ENCODE measurements at regions not wholly inside any gene's neighbourhood (a gene's known extent, or its start where the extent isn't known, plus 50 kb on each side); places are given as distances from the start of the nearest gene placed in this dataset.
"Not testable (repeated sequence)": the region's sequence is repeated elsewhere in the genome, so short reads cannot be mapped to it uniquely, and the experiment has no call there.

DNA sequence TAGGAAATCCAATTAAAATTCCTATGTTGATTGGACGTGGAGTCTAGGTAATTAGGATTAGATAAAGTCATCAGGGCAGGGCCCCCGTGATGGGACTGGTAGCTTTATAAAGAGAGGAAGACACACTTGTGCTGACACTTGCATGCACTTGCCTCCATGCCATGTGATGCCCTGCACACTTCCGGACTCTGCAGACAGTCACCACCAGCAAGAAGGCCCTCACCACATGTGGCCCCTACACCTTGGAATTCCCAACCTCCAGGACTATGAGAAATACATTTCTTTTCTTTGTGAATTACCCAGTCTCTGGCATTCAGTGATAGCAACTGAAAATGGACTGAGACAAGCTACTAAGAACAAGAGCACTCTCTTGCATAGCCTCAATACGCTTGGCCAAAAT lies 90.6 kb downstream of the CRYGS start:
- no peak for DNase-seq (ENCODE audit: low read depth)

DNA sequence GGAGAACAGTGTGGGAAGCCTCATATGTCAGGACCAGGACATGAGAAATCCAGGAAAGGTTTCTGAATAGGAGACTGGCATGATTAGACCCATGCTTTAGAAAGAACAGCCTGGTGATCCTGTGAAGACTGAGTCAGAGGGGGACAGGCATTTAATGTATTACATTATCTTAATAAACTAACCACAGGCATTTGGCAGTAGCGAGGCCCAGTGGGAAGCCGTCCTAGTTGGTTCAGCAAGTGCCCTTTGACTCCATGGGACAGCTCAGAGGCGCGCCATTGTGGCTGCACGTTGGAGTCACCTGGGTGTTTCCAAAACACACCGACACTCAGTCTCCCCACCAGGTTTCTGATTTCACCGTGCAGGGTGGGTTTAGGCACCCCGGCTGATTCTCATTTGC lies 90.5 kb upstream of the DGKG start:
- peak; percentile 22 for DNase-seq (ENCODE audit: low read depth)

DNA sequence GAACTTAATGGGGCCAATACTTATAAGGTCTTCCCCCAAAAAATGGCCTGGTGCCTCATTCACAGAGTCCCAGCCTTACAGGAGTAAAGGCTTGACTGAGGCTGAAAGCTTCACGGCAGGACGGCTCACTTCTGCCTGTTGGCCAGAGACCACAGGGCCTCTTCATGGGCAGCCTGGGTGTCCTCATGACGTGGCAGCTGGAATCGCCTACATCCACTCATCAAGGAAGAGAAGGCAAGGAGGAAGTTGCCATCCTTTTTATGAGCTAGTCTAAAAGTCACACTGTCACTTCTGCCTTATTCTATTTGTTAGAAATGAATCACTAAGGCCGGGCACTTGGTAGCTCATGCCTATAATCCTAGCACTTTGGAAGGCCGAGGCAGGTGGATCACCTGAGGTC lies 89.3 kb upstream of the DGKG start:
- no peak for DNase-seq (ENCODE audit: low read depth)

DNA sequence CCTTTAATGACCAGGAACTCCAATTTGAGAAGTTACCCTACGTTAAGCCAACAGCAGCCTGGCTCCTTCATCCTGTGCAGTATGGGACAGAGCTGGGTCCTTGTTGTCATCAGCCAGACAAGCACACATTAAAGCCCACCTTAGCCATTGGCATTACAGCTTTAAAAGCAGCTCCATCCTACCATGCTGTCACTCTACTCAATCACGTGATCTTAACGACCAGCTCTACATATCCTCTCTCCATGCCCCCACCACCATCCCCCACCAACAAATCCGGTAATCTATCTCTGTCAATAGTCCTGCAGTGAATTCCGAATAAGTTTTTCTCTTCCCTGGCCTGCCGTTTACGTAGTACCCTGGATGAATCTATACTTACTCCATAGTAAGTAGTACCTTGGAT lies 82.9 kb upstream of the DGKG start:
- no peak for DNase-seq (ENCODE audit: low read depth)

DNA sequence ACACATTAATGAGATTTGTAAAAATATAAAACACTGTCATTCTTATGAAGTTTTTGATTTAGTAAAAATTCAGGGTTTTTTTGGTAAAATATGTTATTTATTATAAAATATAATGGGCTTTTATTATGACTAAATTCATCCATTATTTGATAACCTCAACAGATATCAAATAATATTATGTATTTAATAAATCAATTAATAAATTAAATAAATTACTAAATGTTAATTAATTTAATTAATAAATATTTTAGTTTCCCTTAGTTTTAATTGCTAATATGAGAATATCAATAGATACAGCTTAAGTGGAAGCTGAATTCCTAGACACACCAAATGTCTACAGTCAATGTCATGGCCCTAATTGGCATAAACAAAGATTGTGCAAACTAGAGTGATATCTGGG lies 82.3 kb upstream of the DGKG start:
- no peak for DNase-seq (ENCODE audit: low read depth)

DNA sequence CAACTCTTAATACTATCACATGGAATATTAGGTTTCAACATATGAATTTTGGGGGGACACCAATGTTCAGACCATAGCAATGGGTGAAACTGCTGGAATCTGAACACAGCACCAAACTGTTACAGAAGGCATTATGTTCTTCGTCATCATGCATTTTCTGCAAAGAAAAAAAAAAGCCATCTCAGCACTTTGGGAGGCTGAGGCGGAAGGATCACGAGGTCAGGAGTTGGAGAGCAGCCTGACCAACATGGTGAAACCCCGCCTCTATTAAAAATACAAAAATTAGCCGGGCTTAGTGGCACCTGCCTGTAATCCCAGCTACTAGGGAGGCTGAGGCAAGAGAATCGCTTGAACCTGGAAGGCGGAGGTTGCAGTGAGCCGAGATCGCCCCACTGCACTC lies 80.9 kb upstream of the DGKG start:
- not testable (repeated sequence) for DNase-seq (ENCODE audit: low read depth)

DNA sequence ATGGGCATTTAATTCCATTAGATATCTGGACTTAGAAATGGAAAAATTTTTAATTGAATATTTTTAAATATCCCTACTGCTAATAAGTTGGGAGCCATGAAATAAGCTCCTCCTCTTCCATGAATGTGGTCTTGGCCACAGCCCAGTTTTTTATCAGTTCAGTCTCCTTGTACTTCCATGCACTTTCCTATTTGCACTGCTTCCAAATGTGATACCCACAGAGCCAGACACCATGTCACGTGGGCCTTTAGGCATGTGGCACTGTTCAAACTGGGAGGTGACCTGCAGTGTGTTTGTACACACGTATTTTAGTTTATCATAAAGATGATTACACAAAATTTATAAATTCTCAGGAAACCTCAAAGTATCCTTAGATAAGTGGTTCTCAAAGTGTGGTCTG lies 80.1 kb upstream of the DGKG start:
- no peak for DNase-seq (ENCODE audit: low read depth)

DNA sequence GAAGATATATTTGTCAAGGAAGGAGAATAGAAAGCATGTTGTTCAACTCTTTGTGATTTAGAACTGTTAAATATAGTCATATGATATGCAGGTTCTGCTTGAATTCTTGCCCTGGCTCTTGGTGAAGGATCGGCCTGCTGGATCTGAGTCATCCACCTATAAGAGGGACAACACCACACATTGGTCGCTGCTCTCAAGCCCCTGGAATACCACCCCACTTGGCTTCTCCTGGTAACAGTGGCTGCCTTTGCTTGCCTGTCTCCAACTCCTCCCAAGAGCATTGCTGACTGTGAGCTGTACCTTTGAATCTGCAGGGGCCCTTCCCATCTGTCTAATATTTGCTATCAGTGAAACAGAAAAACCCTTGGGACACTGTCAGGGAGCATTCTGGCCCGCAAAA lies 78.9 kb upstream of the DGKG start:
- no peak for DNase-seq (ENCODE audit: low read depth)

DNA sequence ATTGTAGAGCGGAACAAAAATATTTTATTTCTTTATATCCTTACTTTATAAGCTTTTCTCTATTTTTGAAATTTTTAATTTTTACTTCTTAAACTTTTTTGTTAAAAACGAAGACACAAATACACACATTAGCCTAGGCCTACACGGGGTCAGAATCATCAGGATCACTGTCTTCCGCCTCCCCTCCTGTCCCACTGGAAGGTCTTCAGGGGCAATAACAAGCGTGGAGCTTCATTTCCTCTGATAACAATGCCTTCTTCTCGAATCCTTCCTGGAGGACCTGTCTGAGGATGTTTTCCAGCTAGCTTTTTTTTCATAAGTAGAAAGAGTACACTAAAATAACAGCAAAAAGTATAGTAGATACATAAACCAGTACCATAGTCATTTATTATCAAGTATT lies 77.7 kb upstream of the DGKG start:
- no peak for DNase-seq (ENCODE audit: low read depth)

DNA sequence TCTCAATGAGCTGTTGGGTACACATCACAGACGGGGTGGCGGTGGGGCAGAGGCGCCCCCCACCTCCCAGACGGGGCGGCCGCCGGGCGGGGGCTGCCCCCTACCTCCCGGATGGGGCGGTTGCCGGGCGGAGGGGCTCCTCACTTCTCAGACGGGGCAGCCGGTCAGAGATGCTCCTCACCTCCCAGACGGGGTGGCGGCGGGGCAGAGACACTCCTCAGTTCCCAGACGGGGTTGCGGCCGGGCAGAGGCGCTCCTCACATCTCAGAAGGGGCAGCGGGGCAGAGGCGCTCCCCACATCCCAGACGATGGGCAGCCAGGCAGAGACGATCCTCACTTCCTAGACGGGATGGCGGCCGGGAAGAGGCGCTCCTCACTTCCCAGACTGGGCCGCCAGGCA lies 73.3 kb upstream of the DGKG start:
- not testable (repeated sequence) for DNase-seq (ENCODE audit: low read depth)

DNA sequence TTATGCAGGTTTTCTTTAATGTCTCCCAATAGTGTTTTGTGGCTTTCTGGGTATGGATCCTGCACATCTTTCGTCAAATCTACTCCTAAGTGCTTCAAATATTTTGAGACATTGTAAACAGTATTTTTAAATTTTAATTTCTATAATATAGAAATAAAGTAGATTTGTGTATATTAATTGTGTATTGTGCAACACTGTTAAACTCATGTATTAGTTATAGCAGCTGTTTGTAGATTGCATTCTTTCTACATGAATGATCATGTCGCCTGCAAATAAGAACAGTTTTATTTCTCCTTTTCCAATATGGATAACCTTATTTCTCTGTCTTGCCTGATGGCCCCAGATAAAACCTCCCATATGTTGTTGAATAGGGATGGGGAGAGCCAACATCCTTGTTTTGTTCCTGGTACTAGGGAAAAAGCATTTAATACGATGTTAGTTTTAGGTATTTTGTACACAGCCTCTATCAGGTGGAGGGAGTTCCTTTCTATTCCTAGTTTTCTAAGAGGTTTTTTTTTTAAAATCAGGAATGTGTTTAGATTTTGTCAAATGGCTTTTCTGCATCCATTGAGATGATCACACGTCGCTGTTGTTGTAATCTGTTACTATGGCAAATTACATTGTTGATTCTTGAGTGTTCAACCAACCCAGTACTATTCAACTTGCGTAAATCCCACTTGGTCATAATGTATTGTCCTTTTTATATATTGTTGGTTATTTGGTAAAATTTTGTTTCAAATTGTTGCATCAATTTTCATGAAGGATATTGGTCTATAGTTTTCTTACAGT lies 71.1 kb upstream of the DGKG start:
- DNase-seq (ENCODE audit: low read depth) = no peak

DNA sequence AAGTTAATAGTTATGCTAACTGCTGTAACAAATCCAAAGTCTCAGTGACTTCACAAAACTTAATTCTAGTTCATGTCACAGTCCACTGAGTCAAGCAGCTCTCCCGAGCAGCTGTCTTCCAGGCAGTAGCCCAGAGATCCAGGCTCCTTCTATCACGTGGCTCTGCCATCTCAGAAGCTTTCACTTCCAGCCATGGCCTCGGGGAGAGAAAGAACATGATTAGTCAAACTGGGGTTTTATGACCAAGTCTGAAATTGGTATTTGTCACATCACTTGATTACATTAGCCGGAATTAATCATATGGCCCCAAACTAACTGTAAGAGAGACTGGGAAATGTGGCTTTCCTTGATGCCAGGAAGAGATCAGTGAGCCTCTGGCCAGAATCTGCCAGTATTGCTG lies 70.2 kb upstream of the DGKG start:
- no peak for DNase-seq (ENCODE audit: low read depth)

DNA sequence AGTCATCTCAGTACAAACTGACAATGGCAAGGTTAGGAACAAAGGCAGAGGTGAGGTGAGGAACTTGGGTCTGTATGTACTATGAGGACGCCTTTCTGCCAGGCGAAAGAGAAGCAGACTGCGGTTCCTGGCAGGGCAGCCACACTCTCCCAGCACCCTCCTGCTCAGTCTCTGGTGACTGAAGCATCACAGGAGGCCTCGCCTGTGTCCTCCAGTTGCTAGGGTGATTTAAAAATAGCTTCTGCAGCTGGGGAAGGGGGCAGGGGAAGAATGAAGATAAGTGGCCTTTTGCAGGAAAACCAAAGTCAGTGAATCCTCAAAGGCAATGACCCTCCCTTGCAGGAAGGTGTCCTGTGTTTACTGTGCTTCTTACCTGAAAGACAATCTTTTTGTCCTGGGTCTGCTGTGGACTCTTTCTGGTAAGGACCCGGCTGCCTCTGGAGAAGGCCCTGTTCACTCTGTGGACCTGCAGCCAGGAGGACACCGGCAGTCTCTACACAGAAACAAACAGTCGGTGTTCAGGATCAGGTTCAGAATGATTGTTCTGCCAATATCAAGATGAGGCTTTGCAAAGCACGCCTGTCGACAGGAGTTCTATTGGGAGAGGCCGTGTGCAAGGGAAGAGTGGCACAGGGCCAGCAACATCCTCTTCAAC lies 65.7 kb upstream of the DGKG start:
- no peak for DNase-seq (ENCODE audit: low read depth)

DNA sequence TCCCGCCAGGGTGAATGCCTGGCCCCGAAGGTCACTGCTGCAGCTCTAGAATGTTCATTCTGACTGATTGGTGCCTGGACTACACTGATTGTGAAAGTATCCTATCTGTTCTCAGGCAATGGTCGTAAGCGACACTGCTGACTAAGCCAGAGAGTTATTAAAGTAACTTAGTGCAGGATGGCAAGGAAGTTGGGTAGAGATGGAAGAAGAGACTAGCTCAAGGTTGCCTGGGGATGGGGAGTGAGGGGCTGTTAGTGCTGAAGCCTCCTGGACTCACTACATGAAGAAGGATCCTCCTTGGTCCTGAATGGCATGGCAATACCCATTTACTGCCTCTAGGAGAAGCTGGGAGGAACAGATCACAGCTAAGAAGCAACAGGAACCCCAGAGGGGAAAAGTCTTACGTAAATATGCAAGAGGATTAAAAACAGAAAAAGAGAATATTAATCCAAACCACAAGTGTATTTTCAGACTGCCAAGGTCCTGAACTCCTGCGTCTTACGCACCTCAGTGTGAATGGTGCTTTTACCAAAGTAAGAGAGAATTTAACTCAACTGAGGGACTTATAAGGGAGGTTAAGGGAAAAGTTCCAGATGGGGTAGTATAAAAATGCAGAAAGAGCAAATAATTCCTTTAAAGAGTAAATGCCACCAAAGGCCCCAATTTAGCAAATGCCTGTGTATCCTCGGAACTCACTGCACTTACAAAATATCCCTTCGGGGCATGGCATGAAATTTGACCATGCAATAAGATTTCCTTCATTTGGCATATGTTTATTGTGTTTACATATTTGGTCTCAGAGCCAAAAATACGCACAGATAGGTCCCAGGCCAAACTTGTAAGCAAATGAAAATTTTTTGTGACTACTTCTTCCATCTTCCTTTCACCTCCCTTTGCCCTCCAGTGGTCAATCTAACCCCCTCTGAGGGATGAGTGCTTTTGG lies 64.0 kb upstream of the DGKG start:
- peak; percentile 78 for DNase-seq (ENCODE audit: low read depth)

DNA sequence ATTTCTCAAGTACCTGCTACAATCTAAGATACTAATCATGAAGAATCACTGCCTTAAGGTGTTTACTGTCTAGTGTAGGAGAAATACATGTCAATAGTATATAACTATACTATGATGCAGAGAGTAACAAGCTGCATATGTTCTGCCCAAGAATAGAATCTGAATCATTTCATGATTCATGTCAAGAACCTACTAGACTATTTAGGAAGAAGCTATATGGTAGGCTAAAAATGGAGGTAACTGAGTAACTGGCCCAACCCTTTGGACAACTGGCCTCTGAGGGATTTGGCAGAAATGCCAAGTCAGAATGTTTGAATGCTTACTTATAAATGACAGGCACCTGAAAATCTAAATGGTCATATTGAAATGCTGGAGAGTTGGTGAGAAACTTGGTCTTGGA lies 59.9 kb upstream of the DGKG start:
- DNase-seq (ENCODE audit: low read depth) = no peak

DNA sequence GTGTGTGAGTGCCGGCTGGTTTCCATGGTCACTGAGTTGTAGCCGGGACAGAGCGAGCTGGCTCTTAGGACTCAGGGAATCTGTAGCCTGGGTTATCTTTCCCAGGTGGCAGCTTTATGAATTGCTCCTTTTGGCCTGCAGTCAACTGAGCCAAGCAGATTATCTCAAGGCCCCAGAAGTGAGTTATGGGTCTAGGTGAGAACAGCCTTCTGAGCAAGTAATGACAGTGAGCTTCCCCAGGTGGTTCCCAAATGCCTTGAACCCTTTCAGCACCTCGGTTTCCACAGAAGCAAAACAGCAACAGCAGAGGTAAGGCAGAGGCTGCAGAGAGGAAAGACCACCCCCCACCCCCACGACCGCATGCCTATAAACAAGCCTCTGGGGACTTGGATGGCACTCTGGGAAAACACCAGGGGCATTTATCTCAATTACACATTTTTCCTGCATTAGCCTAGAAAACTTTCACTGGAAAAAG lies 56.7 kb upstream of the DGKG start:
- DNase-seq (ENCODE audit: low read depth) = no peak

DNA sequence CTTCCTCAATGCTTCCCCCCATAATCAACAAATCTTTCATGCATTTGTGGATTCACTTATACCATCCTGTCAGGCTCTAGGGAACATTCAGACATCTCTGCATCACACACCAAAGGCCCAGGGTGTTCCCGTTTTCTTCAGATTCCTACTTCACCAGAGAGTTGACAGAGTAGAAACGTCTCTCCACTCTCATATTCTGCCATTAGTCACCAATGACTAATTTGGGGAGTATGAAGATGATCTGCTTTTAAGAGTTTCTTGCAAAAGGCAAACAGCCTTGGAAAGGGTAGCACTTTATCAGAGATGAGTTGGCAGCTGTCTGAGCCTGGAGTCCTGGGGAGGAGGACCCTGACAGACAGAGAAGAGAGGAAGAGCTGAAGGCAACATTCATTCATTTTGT lies 55.8 kb upstream of the DGKG start:
- DNase-seq (ENCODE audit: low read depth) = peak; percentile 44

DNA sequence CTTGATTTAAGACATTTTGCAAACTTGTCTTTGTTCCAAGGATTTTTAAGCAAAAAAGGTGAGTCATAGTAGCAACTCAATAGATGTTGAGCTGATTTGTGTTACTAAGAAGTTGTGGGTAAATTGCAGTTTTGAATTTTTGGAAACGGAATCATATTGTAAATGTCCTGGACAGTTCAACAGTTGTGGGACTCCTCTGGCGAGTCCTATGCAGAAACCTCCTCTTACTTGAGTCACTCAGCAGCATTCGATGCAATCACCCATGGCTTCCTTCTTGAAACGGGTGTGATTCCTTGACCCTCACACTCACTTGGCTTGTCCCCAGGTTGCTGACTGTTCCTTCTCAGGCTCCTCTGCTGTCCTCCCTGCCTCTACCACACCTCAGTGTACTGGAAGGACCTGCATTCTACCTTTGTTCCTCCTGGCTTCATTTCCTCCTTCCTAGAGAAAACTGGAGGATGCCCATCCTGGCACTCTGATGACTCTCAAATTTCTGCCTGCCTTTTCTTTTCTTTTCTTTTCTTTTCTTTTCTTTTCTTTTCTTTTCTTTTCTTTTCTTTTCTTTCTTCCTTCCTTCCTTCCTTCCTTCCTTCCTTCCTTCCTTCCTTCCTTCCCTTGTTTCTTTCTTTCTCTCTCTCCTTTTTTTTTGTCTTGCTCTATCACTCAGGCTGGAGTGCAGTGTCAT lies 52.8 kb upstream of the DGKG start:
- peak; percentile 76 for DNase-seq (ENCODE audit: low read depth)

DNA sequence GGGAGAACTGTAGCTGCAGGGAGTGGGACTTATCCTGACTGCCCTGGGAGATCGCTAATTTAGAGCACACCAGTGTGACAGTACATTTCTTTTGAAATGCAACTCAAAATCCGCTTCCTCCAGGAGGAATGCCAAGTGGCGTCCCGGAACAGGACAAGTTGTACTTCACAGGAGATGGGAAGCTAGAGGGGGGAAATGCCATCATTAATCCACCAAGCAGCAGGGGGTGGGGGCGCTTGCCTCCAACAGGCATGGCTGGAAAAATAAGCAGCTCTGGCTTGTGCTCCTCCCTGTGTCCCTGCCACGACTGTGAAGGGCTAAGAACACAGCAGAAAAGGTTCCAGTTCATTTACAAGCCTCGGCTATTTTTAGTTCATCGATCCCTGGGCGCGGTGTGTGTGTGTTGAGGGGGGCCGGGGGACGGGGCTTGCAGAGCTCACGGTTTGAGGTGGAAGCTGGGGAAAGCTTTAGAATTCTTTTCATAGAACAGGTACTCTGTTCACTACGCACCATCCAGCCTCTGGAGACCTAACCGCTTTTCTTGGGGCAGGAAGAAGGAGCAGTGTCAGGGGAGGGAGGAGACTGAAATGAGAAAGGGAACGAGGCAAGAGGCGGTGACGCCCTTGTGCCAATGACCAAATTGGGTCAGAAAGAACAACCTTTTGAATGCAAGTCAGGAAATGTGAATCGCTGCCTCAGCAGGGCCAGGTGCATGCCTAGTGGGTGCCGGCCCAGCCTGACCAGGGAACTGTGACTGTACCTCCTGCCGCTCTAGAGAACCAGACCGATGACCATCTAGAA lies 51.8 kb upstream of the DGKG start:
- no peak for DNase-seq (ENCODE audit: low read depth)

DNA sequence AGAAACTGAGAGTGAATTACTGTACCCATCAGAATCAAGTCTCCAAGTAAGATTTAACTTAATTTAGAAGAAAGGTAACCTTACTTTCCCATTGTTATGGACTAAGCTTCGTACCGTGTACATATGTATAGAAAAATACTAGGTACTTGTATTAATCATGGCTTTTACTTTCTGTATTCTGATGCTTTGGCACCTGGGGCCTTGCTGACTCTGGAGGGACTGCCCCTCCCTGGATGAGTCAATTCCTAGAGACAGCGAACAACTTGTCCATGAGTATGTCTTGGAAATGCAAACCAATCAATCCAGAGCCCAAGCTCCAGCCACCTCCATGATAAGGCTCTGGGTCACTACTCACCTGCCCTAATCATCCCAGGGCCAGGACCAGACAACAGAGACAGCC lies 50.0 kb upstream of the DGKG start:
- DNase-seq (ENCODE audit: low read depth) = no peak

Data from fibroblast of the conjunctiva (primary cell).